Neuronal stem cell (in vitro differentiated cells): ENCODE measurements at regions not wholly inside any gene's neighbourhood (a gene's known extent, or its start where the extent isn't known, plus 50 kb on each side); places are given as distances from the start of the nearest gene placed in this dataset.

Experiments
- DNase-seq: peaks from one replicate; pipeline ENCODE4 v3.0.0-alpha.2; 2013; ENCODE audit warnings: low spot score
- H2AFZ ChIP-seq: one replicate; pipeline ENCODE4 v1.6.1; 2013; ENCODE audit warnings: mild to moderate bottlenecking, low read length, inconsistent platforms
- H2AK5ac ChIP-seq: 2 replicates; pipeline ENCODE4 v1.6.1; 2013; ENCODE audit warnings: low read depth, mild to moderate bottlenecking, inconsistent platforms, low read length, moderate library complexity, mixed read lengths
- H2BK120ac ChIP-seq: 2 replicates; pipeline ENCODE4 v1.6.1; 2013; ENCODE audit warnings: low read depth, mild to moderate bottlenecking, inconsistent platforms, low read length, moderate library complexity, mixed read lengths
- H2BK12ac ChIP-seq: one replicate; pipeline ENCODE4 v1.6.1; 2013; ENCODE audit warnings: low read length, inconsistent platforms
- H2BK15ac ChIP-seq: 2 replicates; pipeline ENCODE4 v1.6.1; 2013; ENCODE audit warnings: mild to moderate bottlenecking, low read length, inconsistent platforms, mixed read lengths
- H2BK5ac ChIP-seq: one replicate; pipeline ENCODE4 v1.6.1; 2013; ENCODE audit warnings: inconsistent platforms, mild to moderate bottlenecking, low read length, moderate library complexity
- H3K14ac ChIP-seq: one replicate; pipeline ENCODE4 v1.6.1; 2013; ENCODE audit warnings: low read length, inconsistent platforms
- H3K18ac ChIP-seq: 2 replicates; pipeline ENCODE4 v1.6.1; 2013; ENCODE audit warnings: low read length, inconsistent platforms
- H3K23ac ChIP-seq: 2 replicates; pipeline ENCODE4 v1.6.1; 2013; ENCODE audit warnings: low read depth, mild to moderate bottlenecking, mixed read lengths, low read length, inconsistent platforms; ENCODE audit not compliant: poor library complexity
- H3K27ac ChIP-seq: replicated peaks from 3 replicates; pipeline ENCODE4 v1.5.1; 2013; ENCODE audit warnings: low read length, inconsistent platforms
- H3K27me3 ChIP-seq, 3 experiments: 2 replicates each; pipeline ENCODE4 v1.6.1; 2013; ENCODE audit warnings: low read length in 3 of 3, mild to moderate bottlenecking in 2 of 3, inconsistent platforms in 1 of 3, low read depth in 1 of 3, mixed read lengths in 1 of 3, moderate library complexity in 1 of 3; ENCODE audit not compliant: control insufficient read depth in 3 of 3, insufficient read depth in 3 of 3
- H3K36me3 ChIP-seq, 2 donors: replicated peaks in 1 of 2; 2 replicates each; pipeline ENCODE4 v1.6.1; 2013; ENCODE audit warnings: low read length in 2 of 2; ENCODE audit not compliant: control insufficient read depth in 2 of 2, insufficient read depth in 2 of 2
- H3K4ac ChIP-seq: 2 replicates; pipeline ENCODE4 v1.6.1; 2013; ENCODE audit warnings: inconsistent platforms, mild to moderate bottlenecking, low read length, moderate library complexity
- H3K4me1 ChIP-seq, 2 donors: 1 replicate in 1 of 2; 2 replicates in 1 of 2; pipeline ENCODE4 v1.6.1; 2013; ENCODE audit warnings: low read length in 2 of 2, low read depth in 1 of 2; ENCODE audit not compliant: control insufficient read depth in 2 of 2, insufficient read depth in 1 of 2
- H3K4me2 ChIP-seq: one replicate; pipeline ENCODE4 v1.6.1; 2013; ENCODE audit warnings: mild to moderate bottlenecking, low read length, inconsistent platforms; ENCODE audit not compliant: insufficient read depth, poor library complexity, severe bottlenecking
- H3K4me3 ChIP-seq, 2 donors: 2 replicates each; pipeline ENCODE4 v1.5.1; 2013; ENCODE audit warnings: low read length in 2 of 2, mild to moderate bottlenecking in 2 of 2, inconsistent platforms in 1 of 2, moderate library complexity in 1 of 2
- H3K79me1 ChIP-seq: one replicate; pipeline ENCODE4 v1.6.1; 2013; ENCODE audit warnings: low read depth, mild to moderate bottlenecking, inconsistent platforms, low read length, moderate library complexity
- H3K9ac ChIP-seq: one replicate; pipeline ENCODE4 v1.6.1; 2013; ENCODE audit warnings: mild to moderate bottlenecking, low read depth, low read length, inconsistent platforms; ENCODE audit not compliant: poor library complexity
- H3K9me3 ChIP-seq, 2 donors: replicated peaks in 1 of 2; 2 replicates each; pipeline versions ENCODE3 to v1.6.1; 2013; ENCODE audit warnings: low read length in 2 of 2, mild to moderate bottlenecking in 2 of 2, inconsistent platforms in 1 of 2, low read depth in 1 of 2, mixed read lengths in 1 of 2, moderate library complexity in 1 of 2; ENCODE audit not compliant: control insufficient read depth in 2 of 2, insufficient read depth in 1 of 2
- H4K8ac ChIP-seq: one replicate; pipeline ENCODE4 v1.6.1; 2013; ENCODE audit warnings: low read depth, mild to moderate bottlenecking, inconsistent platforms, low read length, moderate library complexity
- H4K91ac ChIP-seq: one replicate; pipeline ENCODE4 v1.6.1; 2013; ENCODE audit warnings: low read length, low read depth, mild to moderate bottlenecking, inconsistent platforms; ENCODE audit not compliant: poor library complexity
- WGBS, 2 donors: extraction: QIAGEN DNeasy Blood & Tissue Kit; methylation state at CpG; one replicate each; pipeline ENCODE4 v1.1.7; 2013; ENCODE audit warnings: missing lambda C conversion rate in 2 of 2, mixed read lengths in 1 of 2; ENCODE audit not compliant: insufficient read length in 2 of 2, insufficient replicate concordance in 1 of 2; ENCODE audit errors: extremely low coverage in 2 of 2; 5-methylcytosine and 5-hydroxymethylcytosine counted together

DNA sequence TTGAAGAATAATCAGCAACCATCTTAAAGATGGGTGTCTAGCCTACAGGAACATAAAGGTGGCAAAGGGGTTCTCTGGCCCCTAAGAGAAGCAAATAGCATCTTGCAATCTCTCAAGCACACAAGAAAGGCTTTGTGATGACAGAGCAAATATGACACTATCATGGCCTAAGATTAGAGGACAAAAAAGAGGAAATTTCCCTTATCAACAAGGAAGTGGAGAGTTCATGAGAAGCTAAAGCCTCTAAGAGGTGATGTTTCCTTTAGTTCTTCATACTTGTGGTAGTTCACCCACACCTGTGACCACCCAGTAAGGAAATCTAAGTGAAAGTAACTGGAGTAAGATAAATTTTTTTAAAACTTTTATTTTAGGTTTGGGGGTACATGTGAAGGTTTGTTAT, 88.4 kb downstream of the OLIG3 start:
- no peaks in the 10 kb centered on the region for H3K4me1 ChIP-seq
- no peak overlapping the region for H3K23ac ChIP-seq
- H3K36me3 ChIP-seq, result no peaks in the 10 kb centered on the region
- DNase-seq, result no peak
- no peak overlapping the region for H3K18ac ChIP-seq
- no peak overlapping the region for H2AK5ac ChIP-seq
- no peak overlapping the region for H2AFZ ChIP-seq
- no peak overlapping the region for H3K27ac ChIP-seq
- no peak overlapping the region for H2BK5ac ChIP-seq
- H2BK15ac ChIP-seq, result no peak overlapping the region
- H2BK120ac ChIP-seq, result no peak overlapping the region
- no peak overlapping the region for H3K14ac ChIP-seq
- no peak overlapping the region for H3K4me2 ChIP-seq
- no peak overlapping the region for H4K8ac ChIP-seq
- H3K27me3 ChIP-seq, result no peaks in the 10 kb centered on the region
- no peak overlapping the region for H3K4ac ChIP-seq
- H2BK12ac ChIP-seq, result no peak overlapping the region
- H3K9ac ChIP-seq, result no peak overlapping the region
- H4K91ac ChIP-seq, result no peak overlapping the region
- H3K9me3 ChIP-seq, result no peaks in the 10 kb centered on the region
- H3K79me1 ChIP-seq, result no peaks in the 10 kb centered on the region
- H3K4me3 ChIP-seq, result no peak overlapping the region

DNA sequence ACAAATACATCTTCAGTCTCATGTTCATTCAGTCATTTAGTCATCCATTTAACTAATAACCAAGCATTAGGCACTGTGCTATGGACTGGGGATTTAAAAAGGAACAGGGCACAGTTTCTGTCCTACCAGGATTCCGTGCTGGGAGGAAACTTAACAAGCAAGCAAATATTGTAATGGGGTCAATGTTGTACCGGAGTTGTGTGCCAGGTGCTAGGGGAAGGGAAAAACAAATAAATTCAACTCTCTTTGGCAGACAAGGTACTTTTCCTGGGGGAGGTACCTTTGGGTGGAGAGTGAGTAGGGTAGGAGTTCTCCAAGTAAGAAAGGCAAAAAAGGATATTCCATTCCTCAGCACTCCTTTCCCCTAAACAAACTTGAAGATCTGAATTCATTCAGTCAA, 90.3 kb downstream of the OLIG3 start:
- H2AK5ac ChIP-seq, result no peak overlapping the region
- no peak overlapping the region for H3K14ac ChIP-seq
- no peak overlapping the region for H3K9ac ChIP-seq
- no peak overlapping the region for H3K4me3 ChIP-seq
- no CpG with 5 or more reads among the region's 2 CpGs for WGBS, 2 donors
- no peaks in the 10 kb centered on the region for H3K4me1 ChIP-seq
- no peaks in the 10 kb centered on the region for H3K79me1 ChIP-seq
- H2BK120ac ChIP-seq, result no peak overlapping the region
- no peak overlapping the region for H3K23ac ChIP-seq
- H2BK12ac ChIP-seq, result no peak overlapping the region
- no peak overlapping the region for H4K8ac ChIP-seq
- no peak overlapping the region for H3K18ac ChIP-seq
- H3K4me2 ChIP-seq, result no peak overlapping the region
- H3K4ac ChIP-seq, result no peak overlapping the region
- H2BK5ac ChIP-seq, result no peak overlapping the region
- no peaks in the 10 kb centered on the region for H3K9me3 ChIP-seq
- DNase-seq, result no peak
- no peak overlapping the region for H2AFZ ChIP-seq
- H4K91ac ChIP-seq, result no peak overlapping the region
- no peak overlapping the region for H2BK15ac ChIP-seq
- H3K27me3 ChIP-seq, result no peaks in the 10 kb centered on the region
- H3K27ac ChIP-seq, result no peak overlapping the region
- H3K36me3 ChIP-seq, result no peaks in the 10 kb centered on the region

DNA sequence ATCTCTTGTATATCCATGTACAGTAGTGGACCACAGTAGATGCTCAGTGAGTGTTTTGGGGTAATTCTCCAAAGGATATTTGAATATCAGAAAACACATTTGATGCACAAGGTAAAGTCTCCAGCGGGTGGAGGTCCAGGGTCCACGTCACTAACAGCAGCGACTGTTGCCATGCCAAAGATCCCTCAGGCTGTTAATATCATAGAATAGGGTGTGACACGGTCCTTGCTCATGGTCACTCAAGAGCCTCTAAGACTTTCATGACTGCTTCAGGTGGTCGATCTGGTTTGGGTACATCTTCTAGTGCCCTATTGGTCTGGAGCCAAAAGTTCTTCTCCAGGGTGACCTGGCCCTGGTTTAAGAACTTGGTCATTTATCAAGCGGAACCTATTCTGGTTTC, 90.8 kb downstream of the OLIG3 start:
- H3K4ac ChIP-seq, result no peak overlapping the region
- no peak overlapping the region for H3K4me3 ChIP-seq
- no CpG with 5 or more reads among the region's 6 CpGs for WGBS, 2 donors
- H2BK120ac ChIP-seq, result no peak overlapping the region
- no peak overlapping the region for H3K9ac ChIP-seq
- no peaks in the 10 kb centered on the region for H3K27me3 ChIP-seq
- no peak overlapping the region for H2AFZ ChIP-seq
- H3K79me1 ChIP-seq, result no peaks in the 10 kb centered on the region
- H3K4me1 ChIP-seq, result no peaks in the 10 kb centered on the region
- no peak overlapping the region for H2BK12ac ChIP-seq
- H4K8ac ChIP-seq, result no peak overlapping the region
- no peak for DNase-seq
- no peak overlapping the region for H3K4me2 ChIP-seq
- no peak overlapping the region for H3K18ac ChIP-seq
- H2BK5ac ChIP-seq, result no peak overlapping the region
- H3K27ac ChIP-seq, result no peak overlapping the region
- no peak overlapping the region for H2BK15ac ChIP-seq
- H3K23ac ChIP-seq, result no peak overlapping the region
- H3K36me3 ChIP-seq, result no peaks in the 10 kb centered on the region
- no peak overlapping the region for H4K91ac ChIP-seq
- no peaks in the 10 kb centered on the region for H3K9me3 ChIP-seq
- no peak overlapping the region for H3K14ac ChIP-seq
- no peak overlapping the region for H2AK5ac ChIP-seq

DNA sequence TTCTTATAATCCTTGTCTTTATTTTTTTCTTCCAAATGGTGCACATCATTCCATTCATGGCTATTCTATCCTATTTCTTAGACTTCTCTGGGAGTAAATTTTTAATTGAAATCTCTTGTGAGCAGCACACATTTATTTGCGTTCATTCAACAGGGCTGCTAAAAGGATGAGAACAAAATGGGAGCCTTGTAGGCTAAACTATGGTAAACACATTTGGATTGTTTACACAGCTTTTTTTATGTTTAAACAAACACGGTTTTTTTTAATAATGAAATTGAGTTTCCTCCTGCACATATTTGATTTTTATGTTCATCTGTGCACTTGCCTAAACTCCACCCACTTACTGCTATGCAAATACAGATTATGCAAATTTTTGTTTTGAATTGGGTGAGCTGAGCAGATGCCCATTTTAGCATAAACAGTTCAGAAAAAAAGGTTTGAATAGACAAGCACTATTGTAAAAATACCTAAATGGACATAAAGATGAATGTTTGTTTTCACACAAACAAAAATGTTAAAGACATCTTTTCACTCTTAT, 92.0 kb downstream of the OLIG3 start:
- H2AK5ac ChIP-seq, result no peak overlapping the region
- WGBS, 2 donors, result no CpG with 5 or more reads among the region's 2 CpGs
- no peak overlapping the region for H3K27ac ChIP-seq
- no peak overlapping the region for H3K18ac ChIP-seq
- no peaks in the 10 kb centered on the region for H3K36me3 ChIP-seq
- H4K91ac ChIP-seq, result no peak overlapping the region
- H3K4me2 ChIP-seq, result no peak overlapping the region
- H2BK120ac ChIP-seq, result no peak overlapping the region
- no peak overlapping the region for H3K4me3 ChIP-seq
- no peak overlapping the region for H2BK15ac ChIP-seq
- no peaks in the 10 kb centered on the region for H3K4me1 ChIP-seq
- no peak overlapping the region for H2BK12ac ChIP-seq
- H3K23ac ChIP-seq, result no peak overlapping the region
- no peaks in the 10 kb centered on the region for H3K79me1 ChIP-seq
- H3K27me3 ChIP-seq, result no peaks in the 10 kb centered on the region
- no peak overlapping the region for H2AFZ ChIP-seq
- no peak overlapping the region for H3K14ac ChIP-seq
- no peaks in the 10 kb centered on the region for H3K9me3 ChIP-seq
- H3K9ac ChIP-seq, result no peak overlapping the region
- no peak overlapping the region for H4K8ac ChIP-seq
- no peak overlapping the region for H3K4ac ChIP-seq
- no peak for DNase-seq
- H2BK5ac ChIP-seq, result no peak overlapping the region
